GM21737 (cell line): ENCODE measurements at regions not wholly inside any gene's neighbourhood (a gene's known extent, or its start where the extent isn't known, plus 50 kb on each side); places are given as distances from the start of the nearest gene placed in this dataset.

Experiments
- ATAC-seq: cut with Tn5 transposase; IDR thresholded peaks from one replicate; pipeline ENCODE4 v1.9.1; 2021; ENCODE audit warnings: mild to moderate bottlenecking, moderate library complexity; ENCODE audit not compliant: unreplicated experiment

DNA sequence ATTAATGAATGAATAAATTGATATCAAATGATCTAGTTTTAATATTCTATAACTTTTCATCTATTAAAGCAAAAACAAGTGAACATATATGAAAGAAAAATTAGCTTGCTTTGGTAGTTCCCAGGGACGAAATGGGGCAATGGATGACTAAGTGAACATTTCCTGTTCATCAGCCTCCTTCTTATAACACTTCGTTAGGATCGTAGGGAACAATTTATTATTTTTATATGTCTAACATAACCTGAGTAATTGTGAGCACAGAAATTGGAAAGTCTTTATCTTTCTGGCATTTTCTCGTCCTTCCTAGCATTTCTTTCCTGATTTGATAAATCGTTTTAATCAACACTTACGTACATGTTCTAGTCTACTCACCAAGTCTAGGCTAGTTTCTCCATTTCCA is 59.1 kb upstream of the PPP1R3C start:
- no peak for ATAC-seq

DNA sequence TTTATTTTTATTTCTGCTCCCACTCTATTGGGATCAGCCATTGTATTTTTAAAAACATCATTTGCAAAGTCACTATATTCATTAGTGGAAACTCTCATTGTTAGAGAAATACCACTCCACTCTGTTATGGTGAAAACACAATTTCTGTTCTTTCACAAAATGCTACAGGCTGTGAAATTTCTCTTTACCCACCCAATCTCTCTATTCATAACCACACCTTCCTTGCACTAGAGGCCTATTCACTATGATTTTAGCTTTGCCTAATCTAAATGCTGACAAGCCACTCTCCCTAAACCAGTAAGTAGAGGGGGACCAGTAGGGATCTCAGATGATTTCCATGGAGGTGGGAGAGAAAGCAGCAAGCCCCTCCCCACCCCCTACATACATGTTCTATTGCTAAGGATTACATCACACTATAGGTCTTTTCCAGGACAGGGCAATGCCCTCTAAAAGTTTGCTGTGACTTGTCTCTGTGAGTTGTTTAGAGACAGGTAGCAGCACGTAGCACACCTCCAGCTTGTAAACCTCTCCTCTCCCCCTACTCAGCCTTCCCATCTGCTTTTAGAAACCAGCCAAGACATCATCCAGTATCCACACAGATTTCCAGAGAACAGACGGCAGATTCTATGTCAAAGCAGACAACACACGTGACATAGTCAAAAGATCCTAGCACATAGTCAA is 58.3 kb upstream of the PPP1R3C start:
- ATAC-seq = no peak

DNA sequence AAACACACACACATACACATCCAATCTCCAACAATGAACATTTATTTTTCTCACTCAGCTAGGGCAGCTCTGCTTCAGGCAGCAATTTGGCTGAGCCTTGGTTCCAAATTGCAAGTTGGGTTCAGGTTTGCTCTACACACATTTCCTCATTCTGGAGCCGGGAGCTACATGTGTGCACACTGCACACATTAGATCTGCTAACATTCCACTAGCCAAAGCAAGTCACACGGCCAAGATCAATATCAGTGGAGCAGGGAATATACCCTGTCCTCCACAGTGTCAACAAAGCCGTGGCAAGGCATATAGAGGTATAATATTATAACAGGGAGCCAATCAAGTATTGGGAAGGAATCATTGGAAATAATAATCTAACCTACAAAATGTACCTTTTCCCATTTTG is 57.5 kb upstream of the PPP1R3C start:
- ATAC-seq = no peak

DNA sequence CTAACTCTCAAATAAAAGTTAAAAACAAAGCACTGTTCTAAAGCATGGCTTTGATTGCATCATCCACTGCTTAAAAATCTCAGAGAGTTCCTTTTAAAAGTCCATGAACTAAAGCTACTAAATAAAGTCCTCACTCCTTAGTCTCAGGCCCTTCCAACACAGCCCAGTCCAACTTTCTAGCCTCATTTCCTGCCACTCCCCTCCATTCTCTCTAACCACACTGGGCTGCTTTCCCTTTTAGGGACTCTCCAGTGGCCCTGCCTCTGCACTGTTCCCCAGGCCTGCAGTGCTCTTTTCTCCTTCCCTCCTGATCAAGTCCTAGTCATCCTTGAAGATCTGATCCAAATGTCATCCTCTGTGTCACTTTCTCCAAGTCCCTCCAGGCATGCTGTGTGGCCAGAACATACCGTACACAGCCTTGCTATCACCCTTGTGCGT is 56.9 kb upstream of the PPP1R3C start:
- no peak for ATAC-seq

DNA sequence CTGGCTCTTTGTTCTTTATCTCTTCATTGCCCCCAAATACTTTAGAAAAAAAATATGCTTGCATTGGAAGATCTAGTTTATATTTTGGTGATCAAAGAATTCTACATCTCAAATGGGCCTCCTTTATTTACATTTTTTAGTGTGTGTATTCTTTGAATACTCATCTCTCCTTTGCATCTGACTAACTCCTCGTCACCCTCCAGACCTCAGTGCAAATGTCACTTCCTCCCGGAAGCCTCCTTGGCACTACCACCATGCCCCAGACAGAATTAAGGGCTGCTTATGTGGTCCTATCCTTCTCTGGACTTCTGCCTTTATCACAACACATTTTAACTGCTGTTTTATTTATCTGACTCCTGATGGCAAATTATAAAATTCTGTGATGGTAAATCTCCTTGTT is 52.0 kb upstream of the PPP1R3C start:
- no peak for ATAC-seq

DNA sequence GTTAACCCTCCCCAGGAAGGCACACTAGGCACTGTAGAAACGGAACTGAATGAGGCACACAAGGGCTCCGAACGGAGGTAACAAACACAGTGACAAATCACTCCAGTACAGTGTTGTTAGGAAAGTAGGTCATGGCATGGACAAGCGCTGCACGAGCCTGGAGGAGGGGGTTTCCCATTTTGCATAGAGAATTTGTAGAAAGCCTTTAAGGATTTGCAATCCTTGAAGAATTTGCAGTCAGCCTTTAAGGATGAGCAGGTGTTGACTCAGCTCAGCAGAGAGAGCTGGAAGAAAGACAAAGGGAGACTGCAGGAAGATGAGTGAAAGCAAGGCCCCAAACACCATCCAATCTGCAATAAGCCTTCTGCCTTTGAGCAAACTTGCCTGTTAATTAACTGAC is 51.1 kb upstream of the PPP1R3C start:
- ATAC-seq = no peak

DNA sequence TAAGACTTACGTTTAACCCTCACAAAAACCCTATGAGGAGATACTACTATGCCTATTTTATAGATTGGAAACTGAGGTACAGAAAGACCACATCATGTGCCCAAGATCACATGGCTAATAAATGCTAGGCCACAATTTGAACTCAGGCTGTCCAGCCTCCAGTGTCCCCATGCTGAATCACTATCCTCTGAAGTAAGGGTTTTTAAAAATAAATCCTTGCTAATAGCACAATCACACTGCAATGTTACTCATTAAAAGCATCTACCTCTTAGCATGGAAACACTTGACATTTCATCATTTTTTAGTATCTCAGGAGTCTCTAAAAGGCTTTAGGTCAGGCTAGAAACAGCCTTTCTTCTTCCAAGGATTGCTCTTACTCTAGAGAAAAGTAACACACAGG is 50.0 kb upstream of the PPP1R3C start:
- no peak for ATAC-seq
